Activated CD8-positive, alpha-beta T cell treated with anti-CD3 and anti-CD28 coated beads, Interleukin-2, amount 10 ng/mL, durations not matched to agents 7 days and 5 days (primary cell): ENCODE measurements at regions not wholly inside any gene's neighbourhood (a gene's known extent, or its start where the extent isn't known, plus 50 kb on each side); places are given as distances from the start of the nearest gene placed in this dataset.
A peak's percentile ranks its signal among the peaks of the same experiment; 100 is the strongest.
"Not testable (repeated sequence)": the region's sequence is repeated elsewhere in the genome, so short reads cannot be mapped to it uniquely, and the experiment has no call there.

Source experiments
- ATAC-seq: fragments of 150-1000 bp; cut with Tn5 transposase; one replicate; pipeline ENCODE4 v1.10.0; 2021; ENCODE audit warnings: moderate library complexity
- CTCF ChIA-PET: fragments of 350-600 bp; sonication (Branson Sonifier 250); formaldehyde crosslinking; loops from one replicate; lab custom pipeline; 2021; ENCODE audit warnings: antibody characterized with exemption; lab: Charles Lee
- POLR2A ChIA-PET: fragments of 350-600 bp; sonication (Branson Sonifier 250); formaldehyde crosslinking; loops from one replicate; lab custom pipeline; 2021; ENCODE audit warnings: antibody characterized with exemption; lab: Charles Lee
- DNase-seq: peaks from one replicate; pipeline ENCODE4 v3.0.0-alpha.2; 2020
- H3K27ac Mint-ChIP-seq: one replicate; pipeline ENCODE4 v1.8.0; 2021; ENCODE audit warnings: mild to moderate bottlenecking, mixed read lengths
- H3K27me3 Mint-ChIP-seq: one replicate; pipeline ENCODE4 v1.8.0; 2021; ENCODE audit warnings: low read depth, mixed read lengths
- H3K36me3 Mint-ChIP-seq: one replicate; pipeline ENCODE4 v1.8.0; 2021; ENCODE audit warnings: low read depth, mixed read lengths
- H3K4me1 Mint-ChIP-seq: one replicate; pipeline ENCODE4 v1.8.0; 2021; ENCODE audit warnings: low read depth, mixed read lengths
- H3K4me3 Mint-ChIP-seq: one replicate; pipeline ENCODE4 v1.8.0; 2021; ENCODE audit warnings: mild to moderate bottlenecking, mixed read lengths
- H3K9me3 Mint-ChIP-seq: one replicate; pipeline ENCODE4 v1.8.0; 2022; ENCODE audit warnings: mixed read lengths; ENCODE audit not compliant: insufficient read depth

- DNase-seq, H3K27me3 Mint-ChIP-seq, H3K4me3 Mint-ChIP-seq, POLR2A ChIA-PET, H3K4me1 Mint-ChIP-seq, H3K27ac Mint-ChIP-seq, CTCF ChIA-PET, H3K9me3 Mint-ChIP-seq, H3K36me3 Mint-ChIP-seq: not testable (repeated sequence)
- ATAC-seq = peak; percentile 36
Measured at GRCh38 chr5:177846598-177846997, 63.9 kb upstream of the FAM153A start.

DNA sequence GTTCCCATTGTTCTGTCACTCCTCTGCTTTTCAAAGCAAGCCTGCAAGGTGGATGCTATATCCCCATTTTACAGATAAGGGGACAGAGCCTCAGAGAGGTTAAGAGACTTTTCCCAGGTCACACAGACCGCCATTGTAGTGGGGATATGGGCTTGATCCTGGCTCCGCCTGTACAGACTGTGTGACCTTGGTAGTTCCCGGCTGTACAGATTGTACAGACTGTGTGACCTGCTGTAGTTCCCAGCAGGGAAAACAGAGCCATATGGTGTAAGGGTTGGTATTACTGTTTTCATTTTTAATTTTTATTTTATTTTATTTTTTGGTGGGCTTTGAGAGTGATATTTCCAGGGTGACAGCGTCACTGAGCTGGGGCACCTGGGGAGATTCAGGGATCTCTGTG, 63.2 kb upstream of the FAM153A start:
- H3K27me3 Mint-ChIP-seq, H3K4me3 Mint-ChIP-seq, H3K4me1 Mint-ChIP-seq, ATAC-seq, H3K36me3 Mint-ChIP-seq, POLR2A ChIA-PET, H3K27ac Mint-ChIP-seq, H3K9me3 Mint-ChIP-seq, CTCF ChIA-PET, DNase-seq: not testable (repeated sequence)

- H3K9me3 Mint-ChIP-seq, CTCF ChIA-PET, H3K27me3 Mint-ChIP-seq, POLR2A ChIA-PET, H3K36me3 Mint-ChIP-seq: not testable (repeated sequence)
- Mint-ChIP-seq H3K4me3 (peak overlapping the region; percentile 66), H3K27ac (peak overlapping the region; percentile 76), H3K4me1 (peaks cover 21% of the 10 kb centered on the region)
- peak; percentile 66 for DNase-seq
- ATAC-seq = peak; percentile 90
Measured at GRCh38 chr5:177836191-177836590, 53.5 kb upstream of the FAM153A start.
